GM13976 (cell line): ENCODE measurements at regions not wholly inside any gene's neighbourhood (a gene's known extent, or its start where the extent isn't known, plus 50 kb on each side); places are given as distances from the start of the nearest gene placed in this dataset.

Experiments used
- DNase-seq: peaks from one replicate; pipeline ENCODE4 v3.0.0; 2012; ENCODE audit warnings: low spot score
- CTCF ChIP-seq: IDR thresholded peaks from 2 replicates; pipeline ENCODE4 v1.5.1; 2012; ENCODE audit warnings: borderline replicate concordance, mild to moderate bottlenecking; ENCODE audit not compliant: insufficient read depth; ENCODE audit errors: extremely low read depth, missing control alignments, control extremely low read depth
- in situ Hi-C: fragments of 300-500 bp; cut with MboI; formaldehyde crosslinking; loops from one replicate; pipeline ENCODE4 v1.12.0; 2022; ENCODE audit warnings: low sequenced_read_pairs, mixed read lengths, inconsistent platforms; ENCODE audit not compliant: unreplicated experiment

- in situ Hi-C loops = no loop called here
- TF ChIP-seq CTCF = no peak
These were observed 448.3 kb downstream of the NTRK2 start for GRCh38 chr9:85117831-85118230.

DNA sequence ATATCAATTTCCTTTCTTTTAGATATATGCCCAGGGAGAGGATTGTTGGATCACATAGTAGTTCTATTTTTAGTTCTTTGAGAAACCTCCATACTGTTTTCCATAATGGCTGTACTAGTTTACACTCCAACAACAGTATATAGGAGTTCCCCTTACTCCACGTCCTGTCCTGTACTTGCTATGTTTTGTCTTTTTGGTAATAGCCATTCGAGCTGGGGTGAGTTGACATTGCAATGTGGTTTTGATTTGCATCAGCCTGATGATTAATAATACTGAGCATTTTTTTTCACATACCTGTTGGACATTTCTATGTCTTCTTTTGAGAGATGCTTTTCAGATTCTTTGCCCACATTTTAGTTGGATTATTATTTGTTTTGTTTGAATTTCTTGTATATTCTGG, 445.9 kb downstream of the NTRK2 start:
- in situ Hi-C loops = no loop called here
- DNase-seq = no peak
- no peak for TF ChIP-seq CTCF

More at GRCh38 chr9:85117831-85118230, 448.3 kb downstream of the NTRK2 start:
- DNase-seq = no peak

- no peak for TF ChIP-seq CTCF
- DNase-seq = no peak
- in situ Hi-C loops = no loop called here
These were observed 445.3 kb downstream of the NTRK2 start for GRCh38 chr9:85114799-85115198.

- DNase-seq = no peak
- in situ Hi-C loops = no loop called here
- no peak for TF ChIP-seq CTCF
These were observed 443.4 kb downstream of the NTRK2 start for GRCh38 chr9:85112933-85113418.

DNA sequence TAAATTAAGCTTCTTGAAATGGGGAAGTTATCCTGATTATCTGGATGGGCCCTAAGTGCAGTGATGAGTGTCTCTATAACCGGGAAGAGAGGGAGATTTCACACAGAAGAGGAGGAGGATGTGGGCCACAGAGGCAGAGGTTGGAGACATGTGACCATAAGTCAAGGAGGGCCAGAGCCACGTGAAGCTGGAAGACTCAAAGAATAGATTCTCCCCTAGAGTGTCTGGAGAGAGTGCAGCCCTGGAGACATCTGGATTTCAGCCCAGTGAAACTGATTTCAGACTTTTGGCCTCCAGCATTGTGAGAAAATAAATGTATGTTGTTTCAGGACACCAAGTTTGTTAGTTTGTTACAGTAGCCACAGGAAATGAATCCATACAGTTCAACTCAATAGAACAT, 442.9 kb downstream of the NTRK2 start:
- no peak for TF ChIP-seq CTCF
- no peak for DNase-seq
- in situ Hi-C loops = no loop called here

DNA sequence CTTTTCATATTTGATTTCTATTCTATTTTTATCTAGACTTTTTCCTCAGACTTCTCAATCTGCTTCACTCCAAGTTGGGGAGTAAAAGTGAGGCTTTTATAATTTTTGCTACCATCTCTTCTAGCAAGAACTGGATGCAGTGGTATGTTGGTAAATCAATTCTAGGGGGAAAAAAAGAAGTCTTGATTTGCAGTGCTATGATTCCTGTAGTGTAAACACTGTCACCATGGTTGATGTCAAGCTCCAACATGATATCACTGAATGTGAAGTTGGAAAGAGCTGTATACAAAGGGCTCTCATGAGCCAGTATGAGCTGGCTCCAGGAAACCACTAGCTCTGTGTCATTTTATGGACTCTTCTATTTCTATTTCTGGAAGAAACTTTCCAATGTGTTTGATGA, 439.2 kb downstream of the NTRK2 start:
- no peak for TF ChIP-seq CTCF
- in situ Hi-C loops = no loop called here
- no peak for DNase-seq

- no peak for TF ChIP-seq CTCF
- in situ Hi-C loops = no loop called here
These were observed 438.7 kb downstream of the NTRK2 start for GRCh38 chr9:85108229-85108628.

More at GRCh38 chr9:85108229-85108628, 438.7 kb downstream of the NTRK2 start:
- no peak for DNase-seq
